C4-2B (cell line): ENCODE measurements at regions not wholly inside any gene's neighbourhood (a gene's known extent, or its start where the extent isn't known, plus 50 kb on each side); places are given as distances from the start of the nearest gene placed in this dataset.
"Not testable (repeated sequence)": the region's sequence is repeated elsewhere in the genome, so short reads cannot be mapped to it uniquely, and the experiment has no call there.

Source experiments
- H3K27ac ChIP-seq: fragments of 450-650 bp; 2 replicates; pipeline ENCODE4 v1.5.1; 2017
- ZFX ChIP-seq: fragments of 450-650 bp; IDR thresholded peaks from 2 replicates; pipeline ENCODE4 v1.6.1; 2017
- TF ChIP-seq, protein P1 (sequence below): fragments of 450-650 bp; conservative IDR thresholded peaks from 2 replicates; pipeline ENCODE4 v1.5.1; 2017; ENCODE audit warnings: mild to moderate bottlenecking

DNA sequence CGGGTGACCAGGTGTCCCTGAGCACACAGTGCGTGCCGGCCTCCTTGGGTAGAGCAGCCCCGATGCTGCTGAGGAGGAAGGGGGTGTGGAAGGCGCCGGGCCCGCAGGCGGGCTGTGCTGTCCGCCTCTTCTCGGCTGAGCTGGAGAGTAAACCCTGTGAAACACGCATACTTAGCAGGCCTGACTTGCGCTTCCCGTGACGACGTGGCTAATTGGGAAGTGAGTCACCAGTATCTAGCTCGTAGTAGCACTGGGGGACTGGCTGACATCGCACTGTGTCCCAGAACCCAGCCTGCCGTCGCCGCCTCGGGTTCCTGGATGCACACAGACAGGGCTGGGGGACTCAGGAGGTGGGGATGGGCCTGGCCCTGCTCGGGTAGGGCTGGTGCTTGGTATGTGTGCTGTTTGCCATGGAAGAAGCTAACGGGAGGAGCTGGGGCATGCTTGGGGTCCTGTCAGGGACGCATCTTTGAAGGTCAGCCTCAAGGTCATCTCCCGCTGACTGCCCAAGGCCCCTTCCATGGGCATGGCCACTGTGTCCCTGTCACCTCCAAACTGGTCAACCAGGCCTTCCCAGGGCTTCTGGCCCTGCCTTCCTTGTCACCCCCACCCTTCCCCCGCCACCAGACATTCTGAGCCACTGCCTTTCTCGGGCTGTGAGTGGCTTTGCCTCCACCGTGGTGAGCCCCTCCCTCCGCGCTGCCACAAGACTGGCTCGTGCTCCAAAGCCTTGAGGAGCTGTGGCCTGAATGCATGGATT lies 1327.0 kb downstream of the BRD1 start:
- TF ChIP-seq ZFX, result no peak
- H3K27ac ChIP-seq, result no peak overlapping the region

DNA sequence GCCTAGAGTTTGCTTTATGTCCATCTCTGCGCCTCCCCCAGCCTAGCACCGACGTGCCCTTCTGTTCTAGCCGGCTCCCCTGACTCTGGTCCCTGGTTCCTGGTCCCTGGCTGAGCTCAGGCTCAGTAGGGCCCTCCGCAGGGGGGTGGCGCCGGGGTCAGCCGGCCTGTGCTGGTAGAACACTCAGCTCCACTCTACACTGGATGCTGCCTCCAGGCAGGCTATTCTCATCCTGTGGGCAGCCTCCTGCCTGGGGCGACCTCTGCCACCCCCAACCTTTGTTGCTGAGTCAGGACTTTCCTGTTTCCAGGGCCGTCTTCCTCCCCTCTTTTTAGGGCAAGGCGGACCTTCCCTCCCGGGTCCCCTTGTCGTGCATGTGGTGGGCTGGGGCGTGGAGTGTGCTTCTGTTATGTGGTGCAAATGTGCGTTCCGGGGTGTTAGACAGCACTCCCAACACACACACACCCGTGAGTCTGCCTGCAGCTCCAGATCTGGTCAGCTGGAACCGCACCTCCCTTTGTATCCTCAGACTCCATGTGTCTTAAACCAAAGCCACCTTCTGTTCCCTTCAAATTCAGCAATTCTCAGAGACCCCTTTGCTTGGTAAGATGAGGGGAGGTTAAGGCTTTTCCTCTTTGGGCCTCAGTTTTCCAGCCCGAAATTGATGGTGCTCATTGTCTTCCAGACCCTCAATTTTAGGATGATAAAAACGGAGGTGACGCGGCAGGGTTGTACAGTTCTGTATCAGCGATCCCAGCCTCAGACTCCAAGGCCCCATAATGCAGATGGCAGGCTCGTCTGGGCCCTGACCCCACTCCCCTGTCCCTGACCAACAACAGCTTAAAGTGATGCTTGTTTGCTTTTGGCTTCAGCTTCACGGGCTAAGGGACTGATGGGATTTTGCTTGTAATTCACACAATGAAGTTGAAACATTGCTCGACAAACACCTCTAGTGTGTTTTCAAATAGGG lies 1327.9 kb downstream of the BRD1 start:
- TF ChIP-seq, protein P1, sequence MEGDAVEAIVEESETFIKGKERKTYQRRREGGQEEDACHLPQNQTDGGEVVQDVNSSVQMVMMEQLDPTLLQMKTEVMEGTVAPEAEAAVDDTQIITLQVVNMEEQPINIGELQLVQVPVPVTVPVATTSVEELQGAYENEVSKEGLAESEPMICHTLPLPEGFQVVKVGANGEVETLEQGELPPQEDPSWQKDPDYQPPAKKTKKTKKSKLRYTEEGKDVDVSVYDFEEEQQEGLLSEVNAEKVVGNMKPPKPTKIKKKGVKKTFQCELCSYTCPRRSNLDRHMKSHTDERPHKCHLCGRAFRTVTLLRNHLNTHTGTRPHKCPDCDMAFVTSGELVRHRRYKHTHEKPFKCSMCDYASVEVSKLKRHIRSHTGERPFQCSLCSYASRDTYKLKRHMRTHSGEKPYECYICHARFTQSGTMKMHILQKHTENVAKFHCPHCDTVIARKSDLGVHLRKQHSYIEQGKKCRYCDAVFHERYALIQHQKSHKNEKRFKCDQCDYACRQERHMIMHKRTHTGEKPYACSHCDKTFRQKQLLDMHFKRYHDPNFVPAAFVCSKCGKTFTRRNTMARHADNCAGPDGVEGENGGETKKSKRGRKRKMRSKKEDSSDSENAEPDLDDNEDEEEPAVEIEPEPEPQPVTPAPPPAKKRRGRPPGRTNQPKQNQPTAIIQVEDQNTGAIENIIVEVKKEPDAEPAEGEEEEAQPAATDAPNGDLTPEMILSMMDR, result no peak
- TF ChIP-seq ZFX, result no peak
- H3K27ac ChIP-seq, result no peak overlapping the region

DNA sequence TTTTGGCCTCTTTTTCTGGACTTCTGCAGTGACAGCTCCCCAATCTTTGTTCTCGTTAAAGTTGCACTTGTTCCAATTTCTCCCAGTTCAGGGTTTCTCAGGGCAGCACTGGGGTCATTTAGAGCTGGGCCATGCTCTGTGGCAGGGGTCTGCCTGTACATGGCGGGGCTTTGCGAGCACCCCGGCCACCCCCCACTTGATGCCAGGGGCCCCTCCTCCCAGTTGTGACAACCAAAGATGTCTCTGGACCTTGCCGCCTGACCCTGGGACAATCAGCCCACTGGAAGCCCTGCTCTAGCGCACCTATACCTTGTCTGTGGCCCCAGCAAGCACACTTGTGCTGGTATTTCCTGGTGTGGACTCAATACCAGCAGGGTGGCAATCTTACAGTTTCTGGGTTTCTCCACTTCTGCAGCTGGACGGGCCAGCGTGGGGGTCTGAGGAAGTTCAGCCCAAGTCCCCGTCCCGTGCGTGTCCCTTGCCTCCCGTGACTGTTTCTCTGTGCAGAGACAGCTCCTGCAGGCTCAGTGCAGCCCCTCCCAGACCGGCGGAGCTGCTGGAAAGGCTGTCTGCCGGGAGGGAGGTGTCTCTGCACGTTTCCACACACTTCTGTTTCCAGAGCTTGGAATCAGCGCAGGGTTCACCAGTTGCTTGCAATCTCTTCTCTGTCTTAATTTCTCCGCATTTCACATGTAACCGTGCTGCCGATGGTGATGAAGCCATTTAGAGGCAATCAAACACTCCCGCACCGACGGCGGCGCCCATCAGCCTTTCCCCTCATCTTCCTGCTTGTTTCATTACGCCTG lies 1328.9 kb downstream of the BRD1 start:
- TF ChIP-seq, protein P1, result no peak
- no peak for TF ChIP-seq ZFX
- H3K27ac ChIP-seq, result no peak overlapping the region

DNA sequence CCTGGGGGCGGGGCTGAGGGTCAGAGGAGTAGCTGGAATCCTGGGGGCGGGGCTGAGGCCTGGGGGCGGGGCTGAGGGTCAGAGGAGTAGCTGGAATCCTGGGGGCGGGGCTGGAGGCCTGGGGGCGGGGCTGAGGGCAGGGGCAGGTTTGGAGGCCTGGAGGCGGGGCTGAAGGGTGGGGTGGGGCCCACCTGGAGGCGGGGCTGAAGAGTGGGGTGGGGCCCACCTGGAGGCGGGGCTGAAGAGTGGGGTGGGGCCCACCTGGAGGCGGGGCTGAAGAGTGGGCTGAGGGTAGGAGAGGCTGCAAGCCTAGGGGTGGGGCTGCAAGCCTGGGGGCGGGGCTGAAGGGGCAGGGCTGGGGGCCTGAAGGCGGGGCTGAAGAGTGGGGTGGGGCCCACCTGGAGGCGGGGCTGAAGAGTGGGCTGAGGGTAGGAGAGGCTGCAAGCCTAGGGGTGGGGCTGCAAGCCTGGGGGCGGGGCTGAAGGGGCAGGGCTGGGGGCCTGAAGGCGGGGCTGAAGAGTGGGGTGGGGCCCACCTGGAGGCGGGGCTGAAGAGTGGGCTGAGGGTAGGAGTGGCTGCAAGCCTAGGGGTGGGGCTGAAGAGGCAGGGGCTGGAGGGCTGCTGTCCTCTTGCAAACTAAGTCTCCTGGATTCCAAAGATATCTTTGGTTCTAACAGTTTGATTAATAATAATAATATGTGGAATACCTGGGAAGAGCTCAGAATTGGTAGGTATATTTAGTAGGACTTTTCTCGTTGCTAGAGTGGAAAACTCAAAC lies 1329.7 kb downstream of the BRD1 start:
- H3K27ac ChIP-seq, result not testable (repeated sequence)

DNA sequence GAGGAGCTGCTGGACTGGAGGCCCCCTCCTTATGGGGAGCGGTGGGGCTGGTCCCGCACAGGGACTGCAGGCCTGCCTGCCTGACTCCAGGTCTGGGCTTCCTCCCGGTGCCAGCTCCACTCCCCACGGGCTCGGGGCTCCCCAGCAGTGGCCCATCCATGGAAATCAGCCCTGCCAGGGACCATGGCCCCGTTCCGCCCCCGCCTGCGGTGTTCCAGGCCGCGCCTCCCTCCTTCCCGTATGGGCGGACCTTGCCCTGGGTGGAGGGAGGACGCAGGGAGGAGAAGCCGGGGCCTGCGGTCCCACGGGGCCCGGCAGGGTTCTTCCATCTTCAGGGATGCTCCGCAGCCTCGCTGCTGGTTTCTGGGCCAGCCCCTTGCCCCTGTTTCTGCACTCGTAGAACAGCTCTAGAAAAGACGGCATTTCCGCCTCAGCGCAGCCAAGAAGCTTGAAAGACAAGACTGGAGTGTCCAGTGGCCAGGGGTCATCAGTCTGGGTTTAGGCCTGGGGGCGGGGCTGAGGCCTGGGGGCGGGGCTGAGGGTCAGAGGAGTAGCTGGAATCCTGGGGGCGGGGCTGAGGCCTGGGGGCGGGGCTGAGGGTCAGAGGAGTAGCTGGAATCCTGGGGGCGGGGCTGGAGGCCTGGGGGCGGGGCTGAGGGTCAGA lies 1330.6 kb downstream of the BRD1 start:
- TF ChIP-seq ZFX, result no peak
- TF ChIP-seq, protein P1, result no peak
- H3K27ac ChIP-seq, result no peak overlapping the region

DNA sequence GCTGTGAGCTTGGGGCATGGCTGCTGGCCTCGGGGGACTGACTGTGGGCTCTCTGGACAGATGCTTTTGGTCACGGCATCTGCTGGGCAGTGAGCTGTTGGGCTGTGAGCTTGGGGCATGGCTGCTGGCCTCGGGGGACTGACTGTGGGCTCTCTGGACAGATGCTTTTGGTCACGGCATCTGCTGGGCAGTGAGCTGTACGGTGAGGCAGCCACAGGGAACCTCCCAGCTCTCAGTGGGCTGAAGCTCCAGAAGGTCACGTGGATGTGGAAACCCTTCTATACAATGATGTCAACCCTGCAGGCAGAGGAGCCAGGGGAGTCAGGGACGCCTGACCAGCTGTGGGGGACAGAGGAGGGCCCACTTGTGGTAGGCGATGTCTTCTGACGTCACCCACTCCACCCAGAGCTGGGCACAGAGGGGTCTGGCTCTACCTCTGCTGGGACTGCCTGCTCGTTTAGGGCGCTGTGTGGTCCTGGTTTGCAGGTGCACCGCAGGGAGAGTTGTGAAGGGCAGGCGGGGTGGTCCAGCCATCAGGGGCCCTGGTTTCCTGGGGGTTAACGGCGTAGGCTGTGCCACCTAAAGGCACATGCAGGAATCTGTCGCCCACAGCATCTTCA lies 1331.3 kb downstream of the BRD1 start:
- no peak overlapping the region for H3K27ac ChIP-seq
- TF ChIP-seq, protein P1, result no peak
- TF ChIP-seq ZFX, result no peak

DNA sequence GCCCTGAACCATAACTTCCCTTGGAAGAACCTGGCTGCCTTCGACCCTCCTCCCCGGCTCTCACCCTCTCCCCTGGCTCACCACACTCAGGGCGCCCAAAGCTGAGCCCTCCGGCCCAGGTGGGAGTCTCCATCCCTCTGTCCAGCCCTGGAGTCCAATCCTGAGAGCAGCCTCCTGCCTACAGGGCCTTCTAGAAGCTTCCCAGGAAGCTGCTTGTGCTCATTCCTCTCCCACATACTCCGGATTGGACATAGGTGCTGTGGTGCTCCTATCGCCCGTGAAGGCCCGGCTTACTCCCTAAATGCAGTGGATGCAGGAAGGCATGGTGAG lies 1332.0 kb downstream of the BRD1 start:
- H3K27ac ChIP-seq, result no peak overlapping the region
- TF ChIP-seq, protein P1, result no peak
- TF ChIP-seq ZFX, result no peak
